ENCODE measurements at regions not wholly inside any gene's neighbourhood (a gene's known extent, or its start where the extent isn't known, plus 50 kb on each side); places are given as distances from the start of the nearest gene placed in this dataset.

DNA sequence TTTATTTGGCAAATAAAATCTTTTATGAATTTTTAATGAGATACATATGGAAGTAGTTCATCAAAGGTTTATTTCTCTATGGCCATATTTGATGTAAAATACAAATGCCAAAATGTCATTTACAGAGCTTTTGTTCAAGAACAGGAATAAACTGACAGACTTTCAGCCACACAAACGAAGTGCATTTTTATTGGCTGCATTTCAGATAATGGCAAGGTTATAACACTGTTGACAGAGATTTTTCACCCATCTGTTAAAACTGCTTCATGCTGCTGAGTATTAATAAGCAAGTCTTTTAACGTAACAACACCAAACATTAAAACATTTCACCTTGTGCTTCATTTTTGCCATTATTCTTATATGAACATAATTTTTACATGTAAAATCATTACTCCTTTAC is 254.4 kb downstream of the ANKRD7 start:
- TF ChIP-seq, protein P1, sequence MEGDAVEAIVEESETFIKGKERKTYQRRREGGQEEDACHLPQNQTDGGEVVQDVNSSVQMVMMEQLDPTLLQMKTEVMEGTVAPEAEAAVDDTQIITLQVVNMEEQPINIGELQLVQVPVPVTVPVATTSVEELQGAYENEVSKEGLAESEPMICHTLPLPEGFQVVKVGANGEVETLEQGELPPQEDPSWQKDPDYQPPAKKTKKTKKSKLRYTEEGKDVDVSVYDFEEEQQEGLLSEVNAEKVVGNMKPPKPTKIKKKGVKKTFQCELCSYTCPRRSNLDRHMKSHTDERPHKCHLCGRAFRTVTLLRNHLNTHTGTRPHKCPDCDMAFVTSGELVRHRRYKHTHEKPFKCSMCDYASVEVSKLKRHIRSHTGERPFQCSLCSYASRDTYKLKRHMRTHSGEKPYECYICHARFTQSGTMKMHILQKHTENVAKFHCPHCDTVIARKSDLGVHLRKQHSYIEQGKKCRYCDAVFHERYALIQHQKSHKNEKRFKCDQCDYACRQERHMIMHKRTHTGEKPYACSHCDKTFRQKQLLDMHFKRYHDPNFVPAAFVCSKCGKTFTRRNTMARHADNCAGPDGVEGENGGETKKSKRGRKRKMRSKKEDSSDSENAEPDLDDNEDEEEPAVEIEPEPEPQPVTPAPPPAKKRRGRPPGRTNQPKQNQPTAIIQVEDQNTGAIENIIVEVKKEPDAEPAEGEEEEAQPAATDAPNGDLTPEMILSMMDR (IDR thresholded peaks at IDR 0.05): no peak
- TF ChIP-seq POLR2AphosphoS5 (IDR thresholded peaks at IDR 0.05) (no peak), POLR2A (IDR thresholded peaks at IDR 0.05) (no peak)
